22Rv1 (cell line): ENCODE measurements at regions not wholly inside any gene's neighbourhood (a gene's known extent, or its start where the extent isn't known, plus 50 kb on each side); places are given as distances from the start of the nearest gene placed in this dataset.

Experiments used
- ZFX ChIP-seq: fragments of 450-650 bp; IDR thresholded peaks from 2 replicates; pipeline ENCODE4 v1.6.1; 2017; ENCODE audit warnings: antibody characterized with exemption, borderline replicate concordance
- TF ChIP-seq, protein P1 (sequence below): fragments of 450-650 bp; IDR thresholded peaks from 2 replicates; pipeline ENCODE4 v1.5.1; 2017; ENCODE audit warnings: mild to moderate bottlenecking

DNA sequence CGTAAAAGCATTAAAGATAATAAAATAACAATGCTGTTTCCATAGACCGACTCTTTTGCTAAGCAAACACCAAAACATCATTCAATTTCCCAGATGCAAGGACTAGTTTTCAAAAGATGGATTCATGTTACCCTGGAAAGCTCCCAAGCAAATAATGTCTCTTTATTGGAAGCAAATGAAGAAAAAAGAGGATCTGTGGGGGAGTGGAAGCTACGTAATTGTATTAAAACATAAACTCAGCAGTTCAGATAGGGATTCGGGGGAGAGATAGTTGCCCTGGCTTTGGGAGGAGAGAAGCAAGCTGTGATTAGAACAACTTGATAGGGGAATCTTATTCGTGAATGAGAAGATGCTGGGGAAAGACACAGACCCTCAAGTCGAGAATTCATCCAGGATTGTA lies 491.0 kb upstream of the CLINT1 start:
- TF ChIP-seq, protein P1, sequence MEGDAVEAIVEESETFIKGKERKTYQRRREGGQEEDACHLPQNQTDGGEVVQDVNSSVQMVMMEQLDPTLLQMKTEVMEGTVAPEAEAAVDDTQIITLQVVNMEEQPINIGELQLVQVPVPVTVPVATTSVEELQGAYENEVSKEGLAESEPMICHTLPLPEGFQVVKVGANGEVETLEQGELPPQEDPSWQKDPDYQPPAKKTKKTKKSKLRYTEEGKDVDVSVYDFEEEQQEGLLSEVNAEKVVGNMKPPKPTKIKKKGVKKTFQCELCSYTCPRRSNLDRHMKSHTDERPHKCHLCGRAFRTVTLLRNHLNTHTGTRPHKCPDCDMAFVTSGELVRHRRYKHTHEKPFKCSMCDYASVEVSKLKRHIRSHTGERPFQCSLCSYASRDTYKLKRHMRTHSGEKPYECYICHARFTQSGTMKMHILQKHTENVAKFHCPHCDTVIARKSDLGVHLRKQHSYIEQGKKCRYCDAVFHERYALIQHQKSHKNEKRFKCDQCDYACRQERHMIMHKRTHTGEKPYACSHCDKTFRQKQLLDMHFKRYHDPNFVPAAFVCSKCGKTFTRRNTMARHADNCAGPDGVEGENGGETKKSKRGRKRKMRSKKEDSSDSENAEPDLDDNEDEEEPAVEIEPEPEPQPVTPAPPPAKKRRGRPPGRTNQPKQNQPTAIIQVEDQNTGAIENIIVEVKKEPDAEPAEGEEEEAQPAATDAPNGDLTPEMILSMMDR: no peak
- no peak for TF ChIP-seq ZFX
